Ishikawa (cell line): ENCODE measurements at regions not wholly inside any gene's neighbourhood (a gene's known extent, or its start where the extent isn't known, plus 50 kb on each side); places are given as distances from the start of the nearest gene placed in this dataset.

Experiments used
- CEBPB ChIP-seq: IDR thresholded peaks from 2 replicates; pipeline ENCODE4 v1.6.1; 2012
- CREB1 ChIP-seq: IDR thresholded peaks from 2 replicates; pipeline ENCODE4 v1.6.1; 2012; ENCODE audit warnings: low read depth
- EGR1 ChIP-seq: IDR thresholded peaks from 2 replicates; pipeline ENCODE4 v1.6.1; 2012
- EP300 ChIP-seq: IDR thresholded peaks from 2 replicates; pipeline ENCODE4 v1.6.1; 2012; ENCODE audit warnings: borderline replicate concordance
- FOXM1 ChIP-seq: IDR thresholded peaks from 2 replicates; pipeline ENCODE4 v1.6.1; 2012; ENCODE audit warnings: low read depth, borderline replicate concordance
- MAX ChIP-seq: IDR thresholded peaks from 2 replicates; pipeline ENCODE4 v1.6.1; 2012
- NFIC ChIP-seq: IDR thresholded peaks from 2 replicates; pipeline ENCODE4 v1.6.1; 2012
- RAD21 ChIP-seq: IDR thresholded peaks from 2 replicates; pipeline ENCODE4 v1.6.1; 2012; ENCODE audit warnings: low read depth
- TAF1 ChIP-seq: IDR thresholded peaks from 2 replicates; pipeline ENCODE4 v1.6.1; 2012; ENCODE audit warnings: low read depth, mild to moderate bottlenecking
- TCF12 ChIP-seq: IDR thresholded peaks from 2 replicates; pipeline ENCODE4 v1.6.1; 2012; ENCODE audit warnings: low read depth
- TEAD4 ChIP-seq: IDR thresholded peaks from 2 replicates; pipeline ENCODE4 v1.6.1; 2012
- USF1 ChIP-seq: IDR thresholded peaks from 2 replicates; pipeline ENCODE4 v1.6.1; 2012
- YY1 ChIP-seq: IDR thresholded peaks from 2 replicates; pipeline ENCODE4 v1.6.1; 2012; ENCODE audit warnings: low read depth
- ZBTB7A ChIP-seq: IDR thresholded peaks from 2 replicates; pipeline ENCODE4 v1.6.1; 2012; ENCODE audit warnings: low read depth
- TF ChIP-seq, protein P1 (sequence below): IDR thresholded peaks from 2 replicates; pipeline ENCODE4 v1.6.1; 2012; ENCODE audit warnings: low read depth, mild to moderate bottlenecking

GRCh38 chr18:33803636-33804035, 225.6 kb downstream of the ASXL3 start:
- TF ChIP-seq RAD21 (no peak), ZBTB7A (no peak), NFIC (no peak), MAX (no peak), EGR1 (no peak), TCF12 (no peak), EP300 (no peak), CEBPB (no peak), TEAD4 (no peak), YY1 (no peak)
- TF ChIP-seq, protein P1, sequence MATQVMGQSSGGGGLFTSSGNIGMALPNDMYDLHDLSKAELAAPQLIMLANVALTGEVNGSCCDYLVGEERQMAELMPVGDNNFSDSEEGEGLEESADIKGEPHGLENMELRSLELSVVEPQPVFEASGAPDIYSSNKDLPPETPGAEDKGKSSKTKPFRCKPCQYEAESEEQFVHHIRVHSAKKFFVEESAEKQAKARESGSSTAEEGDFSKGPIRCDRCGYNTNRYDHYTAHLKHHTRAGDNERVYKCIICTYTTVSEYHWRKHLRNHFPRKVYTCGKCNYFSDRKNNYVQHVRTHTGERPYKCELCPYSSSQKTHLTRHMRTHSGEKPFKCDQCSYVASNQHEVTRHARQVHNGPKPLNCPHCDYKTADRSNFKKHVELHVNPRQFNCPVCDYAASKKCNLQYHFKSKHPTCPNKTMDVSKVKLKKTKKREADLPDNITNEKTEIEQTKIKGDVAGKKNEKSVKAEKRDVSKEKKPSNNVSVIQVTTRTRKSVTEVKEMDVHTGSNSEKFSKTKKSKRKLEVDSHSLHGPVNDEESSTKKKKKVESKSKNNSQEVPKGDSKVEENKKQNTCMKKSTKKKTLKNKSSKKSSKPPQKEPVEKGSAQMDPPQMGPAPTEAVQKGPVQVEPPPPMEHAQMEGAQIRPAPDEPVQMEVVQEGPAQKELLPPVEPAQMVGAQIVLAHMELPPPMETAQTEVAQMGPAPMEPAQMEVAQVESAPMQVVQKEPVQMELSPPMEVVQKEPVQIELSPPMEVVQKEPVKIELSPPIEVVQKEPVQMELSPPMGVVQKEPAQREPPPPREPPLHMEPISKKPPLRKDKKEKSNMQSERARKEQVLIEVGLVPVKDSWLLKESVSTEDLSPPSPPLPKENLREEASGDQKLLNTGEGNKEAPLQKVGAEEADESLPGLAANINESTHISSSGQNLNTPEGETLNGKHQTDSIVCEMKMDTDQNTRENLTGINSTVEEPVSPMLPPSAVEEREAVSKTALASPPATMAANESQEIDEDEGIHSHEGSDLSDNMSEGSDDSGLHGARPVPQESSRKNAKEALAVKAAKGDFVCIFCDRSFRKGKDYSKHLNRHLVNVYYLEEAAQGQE, result no peak

DNA sequence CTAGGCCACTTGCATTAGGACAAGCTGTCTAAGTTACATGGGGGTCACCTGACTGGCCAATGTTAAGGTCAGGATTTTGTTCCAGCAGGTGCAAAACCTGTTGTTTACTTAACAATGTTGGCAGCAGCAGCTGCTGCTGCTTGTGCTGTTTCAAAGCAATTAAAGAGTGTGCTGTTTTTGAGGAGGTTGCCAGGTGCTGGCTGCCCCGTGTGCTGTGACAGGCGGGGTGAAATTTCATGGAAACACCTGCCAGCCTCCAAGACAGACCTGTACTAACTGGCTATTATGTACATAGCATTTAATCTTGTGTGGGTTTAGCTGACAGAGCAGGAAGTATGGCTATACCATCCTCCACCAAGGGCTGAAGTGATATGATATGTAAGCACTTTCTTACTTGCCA, 224.9 kb downstream of the ASXL3 start:
- TF ChIP-seq TEAD4 (no peak), CREB1 (no peak), USF1 (no peak), NFIC (no peak), TAF1 (no peak), TCF12 (peak; percentile 66), EP300 (peak; percentile 21; the same call in 1 of the 2 replicates), MAX (no peak), FOXM1 (no peak), ZBTB7A (no peak), YY1 (no peak), RAD21 (no peak)
- TF ChIP-seq, protein P1, result no peak
